Ovary (tissue), 3 donors: ENCODE measurements at regions not wholly inside any gene's neighbourhood (a gene's known extent, or its start where the extent isn't known, plus 50 kb on each side); places are given as distances from the start of the nearest gene placed in this dataset.

Experiments
- CTCF ChIP-seq, 3 donors: fragments of 450-650 bp in 2 of 3; fragments of 200-600 bp in 1 of 3; IDR thresholded peaks; one replicate each; pipeline versions ENCODE4 v1.5.1 to v1.8.0; 2016 to 2022; ENCODE audit warnings: antibody characterized with exemption in 3 of 3, mild to moderate bottlenecking in 1 of 3
- EP300 ChIP-seq: sonication (generic); formaldehyde crosslinking; IDR thresholded peaks from one replicate; pipeline ENCODE4 v1.6.1; 2017; ENCODE audit warnings: antibody characterized with exemption
- POLR2A ChIP-seq: fragments of 450-650 bp; IDR thresholded peaks from one replicate; pipeline ENCODE4 v1.6.1; 2017; ENCODE audit warnings: antibody characterized with exemption, mild to moderate bottlenecking, moderate library complexity
- donor health status: DM: no; HTN: no; CAD: no.

- TF ChIP-seq CTCF (IDR thresholded peaks at IDR 0.05) = no peak
- TF ChIP-seq POLR2A = no peak
- no peak for TF ChIP-seq EP300
Measured at GRCh38 chr2:175574069-175574468, 392.6 kb upstream of the ATP5MC3 start.
